Fibroblast of lung (primary cell): ENCODE measurements at regions not wholly inside any gene's neighbourhood (a gene's known extent, or its start where the extent isn't known, plus 50 kb on each side); places are given as distances from the start of the nearest gene placed in this dataset.

Experiments
- CTCF ChIP-seq, 2 donors: IDR thresholded peaks in 1 of 2; conservative IDR thresholded peaks in 1 of 2; 1 replicate in 1 of 2; 2 replicates in 1 of 2; pipeline ENCODE4 v1.5.1; 2011 to 2012; ENCODE audit warnings: low read length in 2 of 2, control low read depth in 1 of 2, inconsistent platforms in 1 of 2, low read depth in 1 of 2, mild to moderate bottlenecking in 1 of 2
- EZH2 ChIP-seq: IDR thresholded peaks from 2 replicates; pipeline ENCODE4 v1.5.1; 2012; ENCODE audit warnings: low read length, control low read depth, mild to moderate bottlenecking; ENCODE audit errors: missing control alignments

- TF ChIP-seq CTCF (conservative IDR thresholded peaks at IDR 0.05 in 1 of 2, IDR thresholded peaks at IDR 0.05 in 1 of 2; ENCODE audit: low read depth in 1 of 2, low read length in 2 of 2) (no peak), EZH2 (no peak)
These were observed 60.6 kb upstream of the MYRIP start for GRCh38 chr3:39748763-39749162.
